PC-3 (cell line): ENCODE measurements at regions not wholly inside any gene's neighbourhood (a gene's known extent, or its start where the extent isn't known, plus 50 kb on each side); places are given as distances from the start of the nearest gene placed in this dataset.
"Not testable (repeated sequence)": the region's sequence is repeated elsewhere in the genome, so short reads cannot be mapped to it uniquely, and the experiment has no call there.

Source experiments
- ATAC-seq: fragments of 200-7000 bp; cut with Tn5 transposase; 2 replicates; pipeline ENCODE4 v1.9.1; 2020; ENCODE audit warnings: mild to moderate bottlenecking, moderate library complexity
- BruUV-seq: library from RNA; stranded (reverse); fragments of 400-500 nt; replicated peaks from 2 replicates; lab custom pipeline; 2021; lab: Mats Ljungman, UMichigan
- CTCF ChIA-PET: fragments of 300-600 bp; sonication (Branson Sonifier 250); formaldehyde crosslinking; loops from one replicate; lab custom pipeline; 2022; ENCODE audit warnings: antibody characterized with exemption; lab: Charles Lee
- POLR2A ChIA-PET: fragments of 300-600 bp; sonication (Branson Sonifier 250); formaldehyde crosslinking; loops from one replicate; lab custom pipeline; 2022; ENCODE audit warnings: antibody characterized with exemption; ENCODE audit not compliant: unreplicated experiment; lab: Charles Lee
- DNase-seq: peaks from one replicate; pipeline ENCODE4 v3.0.0-alpha.2; 2015
- H2AFZ ChIP-seq: fragments of 300-600 bp; sonication (generic); 2 replicates; pipeline ENCODE4 v1.6.0; 2016; ENCODE audit warnings: antibody characterized with exemption, low read length
- H3F3A ChIP-seq: fragments of 300-600 bp; sonication (generic); one replicate; pipeline ENCODE4 v1.6.0; 2017; ENCODE audit warnings: antibody characterized with exemption, low read length, control low read depth, mild to moderate bottlenecking; ENCODE audit not compliant: unreplicated experiment
- H3K27ac ChIP-seq: fragments of 300-600 bp; sonication (generic); 2 replicates; pipeline ENCODE4 v1.5.1; 2016; ENCODE audit warnings: mild to moderate bottlenecking, low read length
- H3K27me3 ChIP-seq: fragments of 300-600 bp; sonication (generic); 2 replicates; pipeline ENCODE4 v1.6.1; 2016; ENCODE audit warnings: low read length, mixed read lengths
- H3K36me3 ChIP-seq: fragments of 300-600 bp; sonication (generic); 2 replicates; pipeline ENCODE4 v1.6.1; 2016; ENCODE audit warnings: low read depth, mixed run types, low read length, mixed read lengths
- H3K4me1 ChIP-seq: fragments of 300-600 bp; sonication (generic); 2 replicates; pipeline ENCODE4 v1.5.1; 2016; ENCODE audit warnings: low read length; ENCODE audit not compliant: insufficient read depth
- H3K4me2 ChIP-seq: fragments of 300-600 bp; sonication (generic); 2 replicates; pipeline ENCODE4 v1.6.0; 2016; ENCODE audit warnings: low read length
- H3K4me3 ChIP-seq: fragments of 300-600 bp; sonication (generic); 2 replicates; pipeline ENCODE4 v1.5.1; 2016; ENCODE audit warnings: mild to moderate bottlenecking, low read length, mixed read lengths
- H3K79me2 ChIP-seq: fragments of 300-600 bp; sonication (generic); 2 replicates; pipeline ENCODE4 v1.6.1; 2017; ENCODE audit warnings: low read length, mixed read lengths
- H3K9ac ChIP-seq: fragments of 300-600 bp; sonication (generic); 2 replicates; pipeline ENCODE4 v1.6.0; 2016; ENCODE audit warnings: mild to moderate bottlenecking, low read length
- H3K9me2 ChIP-seq: fragments of 300-600 bp; sonication (generic); replicated peaks from 2 replicates; pipeline ENCODE4 v1.6.1; 2016; ENCODE audit warnings: mixed run types, low read length, mixed read lengths
- H3K9me3 ChIP-seq: fragments of 300-600 bp; sonication (generic); 2 replicates; pipeline ENCODE4 v1.6.1; 2016; ENCODE audit warnings: low read length, mixed read lengths
- H4K20me1 ChIP-seq: fragments of 300-600 bp; sonication (generic); 2 replicates; pipeline ENCODE4 v1.6.1; 2016; ENCODE audit warnings: low read length, mixed read lengths
- CTCF ChIP-seq: fragments of 300-600 bp; sonication (generic); conservative IDR thresholded peaks from 2 replicates; pipeline ENCODE4 v1.5.1; 2017; ENCODE audit warnings: antibody characterized with exemption, low read depth, mild to moderate bottlenecking, low read length
- EZH2 ChIP-seq: fragments of 300-600 bp; sonication (generic); IDR thresholded peaks from one replicate; pipeline ENCODE4 v1.6.1; 2017; ENCODE audit warnings: antibody characterized with exemption, mild to moderate bottlenecking, low read length; ENCODE audit not compliant: unreplicated experiment
- EZH2phosphoT487 ChIP-seq: fragments of 300-600 bp; sonication (generic); IDR thresholded peaks from 2 replicates; pipeline ENCODE4 v1.6.1; 2018; ENCODE audit warnings: mild to moderate bottlenecking, antibody characterized with exemption, low read length, borderline replicate concordance
- intact Hi-C: fragments of 100-400 bp; cut with micrococcal nuclease; formaldehyde crosslinking; loops from 2 replicates; pipeline ENCODE4 v1.9.0; 2023

GRCh38 chr3:173199568-173199967 lies 58.5 kb upstream of the SPATA16 start:
- Histone ChIP-seq H4K20me1 (no peaks in the 10 kb centered on the region), H3K27me3 (no peaks in the 10 kb centered on the region), H3K27ac (no peak overlapping the region), H3K9me2 (no peaks in the 10 kb centered on the region), H3K9ac (no peak overlapping the region), H3K9me3 (no peaks in the 10 kb centered on the region), H3K79me2 (no peaks in the 10 kb centered on the region), H3F3A (no peaks in the 10 kb centered on the region), H3K4me3 (no peak overlapping the region), H3K4me1 (no peaks in the 10 kb centered on the region), H2AFZ (no peak overlapping the region), H3K36me3 (no peaks in the 10 kb centered on the region), H3K4me2 (no peak overlapping the region)
- intact Hi-C loops, result no loop called here
- ATAC-seq (no peak), DNase-seq (no peak)
- TF ChIP-seq EZH2phosphoT487, result no peak
- no peak for TF ChIP-seq CTCF
- TF ChIP-seq EZH2, result no peak
- ChIA-PET POLR2A (no interaction called here), CTCF (no interaction called here)
- no TSS peak for BruUV-seq

GRCh38 chr3:173194868-173195267 lies 53.8 kb upstream of the SPATA16 start:
- H3K4me1 ChIP-seq, H2AFZ ChIP-seq, CTCF ChIA-PET, H3K9me2 ChIP-seq, H3K4me3 ChIP-seq, H3K27me3 ChIP-seq, POLR2A ChIA-PET, H3K9me3 ChIP-seq, H3K4me2 ChIP-seq, H3K27ac ChIP-seq, DNase-seq, H3K36me3 ChIP-seq, H3F3A ChIP-seq, H3K9ac ChIP-seq, ATAC-seq, intact Hi-C loops, H4K20me1 ChIP-seq, H3K79me2 ChIP-seq, BruUV-seq: not testable (repeated sequence)

- H3K9me2 ChIP-seq, result no peaks in the 10 kb centered on the region
- DNase-seq (peak; percentile 3), ATAC-seq (no peak)
- no peaks in the 10 kb centered on the region for H3K79me2 ChIP-seq
- CTCF ChIA-PET, result no interaction called here
- H3K27ac ChIP-seq, result no peak overlapping the region
- POLR2A ChIA-PET, result no interaction called here
- H3K4me3 ChIP-seq, result no peak overlapping the region
- H3K4me1 ChIP-seq, result no peaks in the 10 kb centered on the region
- H3F3A ChIP-seq, result no peaks in the 10 kb centered on the region
- BruUV-seq, result no TSS peak
- no peaks in the 10 kb centered on the region for H4K20me1 ChIP-seq
- H3K27me3 ChIP-seq, result no peaks in the 10 kb centered on the region
- intact Hi-C loops, result no loop called here
- no peak overlapping the region for H2AFZ ChIP-seq
- no peak overlapping the region for H3K9ac ChIP-seq
- H3K4me2 ChIP-seq, result no peak overlapping the region
- H3K36me3 ChIP-seq, result no peaks in the 10 kb centered on the region
- H3K9me3 ChIP-seq, result no peaks in the 10 kb centered on the region
- no peak for TF ChIP-seq EZH2phosphoT487
- TF ChIP-seq CTCF, result no peak
- no peak for TF ChIP-seq EZH2
Observed at GRCh38 chr3:173191611-173192010, 50.6 kb upstream of the SPATA16 start.
